OCI-LY7 (cell line): ENCODE measurements at regions not wholly inside any gene's neighbourhood (a gene's known extent, or its start where the extent isn't known, plus 50 kb on each side); places are given as distances from the start of the nearest gene placed in this dataset.

Experiments used
- BruUV-seq: library from RNA; stranded (reverse); fragments of 400-500 nt; replicated peaks from 2 replicates; lab custom pipeline; 2021; lab: Mats Ljungman, UMichigan
- CTCF ChIA-PET: fragments of 300-600 bp; sonication (Branson Sonifier 250); formaldehyde crosslinking; loops from one replicate; lab custom pipeline; 2022; ENCODE audit warnings: antibody characterized with exemption; ENCODE audit not compliant: unreplicated experiment; lab: Charles Lee
- POLR2A ChIA-PET: fragments of 300-600 bp; sonication (Branson Sonifier 250); formaldehyde crosslinking; loops from one replicate; lab custom pipeline; 2022; ENCODE audit warnings: antibody characterized with exemption; lab: Charles Lee
- DNase-seq: peaks from one replicate; pipeline ENCODE4 v3.0.0-alpha.2; 2015; ENCODE audit warnings: low spot score
- H2AFZ ChIP-seq: fragments of 200-600 bp; sonication (generic), shearing (Covaris generic); 2 replicates; pipeline ENCODE4 v1.6.1; 2014; ENCODE audit warnings: mild to moderate bottlenecking, antibody characterized with exemption, low read length, moderate library complexity
- H3K27ac ChIP-seq: fragments of 200-600 bp; sonication (generic); 2 replicates; pipeline ENCODE4 v1.5.1; 2014; ENCODE audit warnings: mixed run types, low read depth, mild to moderate bottlenecking, moderate library complexity, low read length, inconsistent platforms; ENCODE audit not compliant: poor library complexity, severe bottlenecking
- H3K36me3 ChIP-seq: fragments of 200-600 bp; sonication (generic); 2 replicates; pipeline ENCODE4 v1.6.1; 2014; ENCODE audit warnings: mild to moderate bottlenecking, antibody characterized with exemption, low read length, moderate library complexity, mixed read lengths; ENCODE audit not compliant: insufficient read depth
- H3K4me1 ChIP-seq: fragments of 200-600 bp; sonication (generic); 2 replicates; pipeline ENCODE4 v1.5.1; 2014; ENCODE audit warnings: mild to moderate bottlenecking, low read length; ENCODE audit not compliant: insufficient read depth, poor library complexity, severe bottlenecking
- H3K4me2 ChIP-seq: fragments of 200-600 bp; sonication (generic); 2 replicates; pipeline ENCODE4 v1.6.1; 2014; ENCODE audit warnings: mild to moderate bottlenecking, low read length
- H3K4me3 ChIP-seq: fragments of 200-600 bp; sonication (generic); 2 replicates; pipeline ENCODE4 v1.5.1; 2014; ENCODE audit warnings: mild to moderate bottlenecking, low read depth, low read length; ENCODE audit not compliant: poor library complexity, severe bottlenecking
- H3K79me2 ChIP-seq: fragments of 200-600 bp; sonication (generic); 2 replicates; pipeline ENCODE4 v1.6.1; 2016; ENCODE audit warnings: low read depth, mild to moderate bottlenecking, low read length, moderate library complexity, mixed read lengths; ENCODE audit not compliant: insufficient read depth
- H3K9me2 ChIP-seq: fragments of 200-600 bp; sonication (generic); 2 replicates; pipeline ENCODE4 v1.6.1; 2016; ENCODE audit warnings: mild to moderate bottlenecking, low read length, mixed read lengths; ENCODE audit not compliant: insufficient read depth
- H3K9me3 ChIP-seq: fragments of 200-600 bp; sonication (generic); 2 replicates; pipeline ENCODE4 v1.6.1; 2014; ENCODE audit warnings: mild to moderate bottlenecking, mixed run types, low read length, mixed read lengths
- H4K20me1 ChIP-seq: fragments of 200-600 bp; sonication (generic); 2 replicates; pipeline ENCODE4 v1.6.1; 2014; ENCODE audit warnings: mild to moderate bottlenecking, antibody characterized with exemption, low read length, moderate library complexity, mixed read lengths; ENCODE audit not compliant: insufficient read depth
- EZH2phosphoT487 ChIP-seq: fragments of 200-600 bp; sonication (generic); IDR thresholded peaks from 2 replicates; pipeline ENCODE4 v1.6.1; 2018; ENCODE audit warnings: low read depth, borderline replicate concordance, mild to moderate bottlenecking, mixed run types, antibody characterized with exemption, low read length, moderate library complexity, mixed read lengths
- intact Hi-C: fragments of 100-400 bp; cut with micrococcal nuclease; formaldehyde crosslinking; loops from one replicate; pipeline ENCODE4 v1.10.0; 2022; ENCODE audit not compliant: unreplicated experiment
- TF ChIP-seq, protein P1 (sequence below): fragments of 200-600 bp; sonication (generic); conservative IDR thresholded peaks from 2 replicates; pipeline ENCODE4 v1.5.1; 2014; ENCODE audit warnings: mild to moderate bottlenecking, antibody characterized with exemption, low read length, moderate library complexity, mixed read lengths

GRCh38 chr6:79782792-79783580 lies 151.9 kb downstream of the SH3BGRL2 start:
- ChIA-PET POLR2A (interaction anchor here (0.7 kb wide), 1 partner anchor 1255 kb away, joined by 3 read pairs; no protein-coding TSS in a partner anchor), CTCF (no interaction called here)
- Histone ChIP-seq H3K36me3 (no peaks in the 10 kb centered on the region), H3K27ac (no peak overlapping the region), H2AFZ (no peak overlapping the region), H3K9me3 (no peaks in the 10 kb centered on the region), H3K4me1 (no peaks in the 10 kb centered on the region), H3K9me2 (no peaks in the 10 kb centered on the region), H3K79me2 (no peaks in the 10 kb centered on the region), H3K4me3 (no peak overlapping the region), H4K20me1 (no peaks in the 10 kb centered on the region), H3K4me2 (no peak overlapping the region)
- intact Hi-C loops, result no loop called here
- no TSS peak for BruUV-seq
- TF ChIP-seq EZH2phosphoT487, result no peak
- TF ChIP-seq, protein P1, sequence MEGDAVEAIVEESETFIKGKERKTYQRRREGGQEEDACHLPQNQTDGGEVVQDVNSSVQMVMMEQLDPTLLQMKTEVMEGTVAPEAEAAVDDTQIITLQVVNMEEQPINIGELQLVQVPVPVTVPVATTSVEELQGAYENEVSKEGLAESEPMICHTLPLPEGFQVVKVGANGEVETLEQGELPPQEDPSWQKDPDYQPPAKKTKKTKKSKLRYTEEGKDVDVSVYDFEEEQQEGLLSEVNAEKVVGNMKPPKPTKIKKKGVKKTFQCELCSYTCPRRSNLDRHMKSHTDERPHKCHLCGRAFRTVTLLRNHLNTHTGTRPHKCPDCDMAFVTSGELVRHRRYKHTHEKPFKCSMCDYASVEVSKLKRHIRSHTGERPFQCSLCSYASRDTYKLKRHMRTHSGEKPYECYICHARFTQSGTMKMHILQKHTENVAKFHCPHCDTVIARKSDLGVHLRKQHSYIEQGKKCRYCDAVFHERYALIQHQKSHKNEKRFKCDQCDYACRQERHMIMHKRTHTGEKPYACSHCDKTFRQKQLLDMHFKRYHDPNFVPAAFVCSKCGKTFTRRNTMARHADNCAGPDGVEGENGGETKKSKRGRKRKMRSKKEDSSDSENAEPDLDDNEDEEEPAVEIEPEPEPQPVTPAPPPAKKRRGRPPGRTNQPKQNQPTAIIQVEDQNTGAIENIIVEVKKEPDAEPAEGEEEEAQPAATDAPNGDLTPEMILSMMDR, result no peak
- no peak for DNase-seq

GRCh38 chr6:79781916-79782315 lies 150.8 kb downstream of the SH3BGRL2 start:
- no peak for DNase-seq
- POLR2A ChIA-PET, result interaction anchor here (0.7 kb wide), 1 partner anchor 1254 kb away, joined by 3 read pairs; no protein-coding TSS in a partner anchor
- CTCF ChIA-PET, result no interaction called here
- Histone ChIP-seq H3K4me2 (no peak overlapping the region), H3K4me1 (no peaks in the 10 kb centered on the region), H3K79me2 (no peaks in the 10 kb centered on the region), H3K27ac (no peak overlapping the region), H3K9me3 (no peaks in the 10 kb centered on the region), H3K4me3 (no peak overlapping the region), H3K36me3 (no peaks in the 10 kb centered on the region), H3K9me2 (no peaks in the 10 kb centered on the region), H4K20me1 (no peaks in the 10 kb centered on the region), H2AFZ (no peak overlapping the region)
- no TSS peak for BruUV-seq
- no peak for TF ChIP-seq EZH2phosphoT487
- TF ChIP-seq, protein P1, result no peak
- intact Hi-C loops, result no loop called here

DNA sequence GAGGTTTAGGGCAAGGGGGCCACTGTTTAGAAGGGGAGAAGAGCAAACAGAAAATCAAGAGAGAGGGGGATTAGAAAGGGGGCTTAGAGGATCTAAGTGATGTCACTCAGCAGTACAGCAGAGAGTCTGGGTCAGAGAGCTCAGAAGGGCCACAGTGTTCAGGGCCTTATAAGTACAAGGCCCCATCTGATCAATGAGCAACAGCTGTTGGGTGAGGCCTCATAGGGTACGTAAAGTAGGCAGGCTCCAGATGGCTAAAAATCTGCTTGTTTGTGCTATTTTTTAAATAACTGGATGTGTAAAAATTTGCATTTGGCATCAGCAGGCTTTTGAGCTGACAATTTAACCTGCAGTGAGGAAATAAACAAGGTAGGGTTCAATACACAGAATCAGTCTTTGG lies 149.8 kb downstream of the SH3BGRL2 start:
- no peak for DNase-seq
- POLR2A ChIA-PET, result no interaction called here
- Histone ChIP-seq H3K4me1 (no peaks in the 10 kb centered on the region), H3K36me3 (no peaks in the 10 kb centered on the region), H3K9me2 (no peaks in the 10 kb centered on the region), H3K9me3 (no peaks in the 10 kb centered on the region), H2AFZ (no peak overlapping the region), H4K20me1 (no peaks in the 10 kb centered on the region), H3K4me2 (no peak overlapping the region), H3K4me3 (no peak overlapping the region), H3K79me2 (no peaks in the 10 kb centered on the region), H3K27ac (no peak overlapping the region)
- CTCF ChIA-PET, result no interaction called here
- TF ChIP-seq EZH2phosphoT487, result no peak
- TF ChIP-seq, protein P1, result no peak
- intact Hi-C loops, result no loop called here
- no TSS peak for BruUV-seq
